Panc1 (cell line): ENCODE measurements at regions not wholly inside any gene's neighbourhood (a gene's known extent, or its start where the extent isn't known, plus 50 kb on each side); places are given as distances from the start of the nearest gene placed in this dataset.

Experiments used
- CTCF ChIP-seq: fragments of 450-650 bp; IDR thresholded peaks from 2 replicates; pipeline ENCODE4 v1.5.1; 2017; ENCODE audit warnings: mild to moderate bottlenecking
- POLR2AphosphoS5 ChIP-seq: IDR thresholded peaks from 2 replicates; pipeline ENCODE4 v1.6.1; 2012; ENCODE audit warnings: mild to moderate bottlenecking, low read depth, low read length, moderate library complexity
- REST ChIP-seq, 2 experiments: IDR thresholded peaks; 2 replicates each; pipeline ENCODE4 v1.6.1; 2011 to 2012; ENCODE audit warnings: low read depth in 2 of 2, control low read depth in 1 of 2, low read length in 1 of 2, mild to moderate bottlenecking in 1 of 2, moderate library complexity in 1 of 2; ENCODE audit not compliant: insufficient read depth in 1 of 2
- SIN3A ChIP-seq: IDR thresholded peaks from 2 replicates; pipeline ENCODE4 v1.6.1; 2012; ENCODE audit warnings: low read depth, mild to moderate bottlenecking, low read length, moderate library complexity, borderline replicate concordance; ENCODE audit not compliant: insufficient read depth
- TCF7L2 ChIP-seq: IDR thresholded peaks from 2 replicates; pipeline ENCODE4 v1.6.1; 2011; ENCODE audit warnings: mild to moderate bottlenecking, low read depth, low read length, inconsistent platforms

- TF ChIP-seq CTCF (no peak), SIN3A (no peak), POLR2AphosphoS5 (no peak), REST (IDR thresholded peaks at IDR 0.05; ENCODE audit: insufficient read depth in 1 of 2, low read depth in 2 of 2, low read length in 1 of 2) (no peak), TCF7L2 (no peak)
Observed at GRCh38 chr22:27692243-27692642, 109.3 kb downstream of the MN1 start.
